OCI-LY7 (cell line): ENCODE measurements at regions not wholly inside any gene's neighbourhood (a gene's known extent, or its start where the extent isn't known, plus 50 kb on each side); places are given as distances from the start of the nearest gene placed in this dataset.

Source experiments
- BruUV-seq: library from RNA; stranded (reverse); fragments of 400-500 nt; replicated peaks from 2 replicates; lab custom pipeline; 2021; lab: Mats Ljungman, UMichigan
- CTCF ChIA-PET: fragments of 300-600 bp; sonication (Branson Sonifier 250); formaldehyde crosslinking; loops from one replicate; lab custom pipeline; 2022; ENCODE audit warnings: antibody characterized with exemption; ENCODE audit not compliant: unreplicated experiment; lab: Charles Lee
- POLR2A ChIA-PET: fragments of 300-600 bp; sonication (Branson Sonifier 250); formaldehyde crosslinking; loops from one replicate; lab custom pipeline; 2022; ENCODE audit warnings: antibody characterized with exemption; lab: Charles Lee
- DNase-seq: peaks from one replicate; pipeline ENCODE4 v3.0.0-alpha.2; 2015; ENCODE audit warnings: low spot score
- H2AFZ ChIP-seq: fragments of 200-600 bp; sonication (generic), shearing (Covaris generic); 2 replicates; pipeline ENCODE4 v1.6.1; 2014; ENCODE audit warnings: mild to moderate bottlenecking, antibody characterized with exemption, low read length, moderate library complexity
- H3K27ac ChIP-seq: fragments of 200-600 bp; sonication (generic); 2 replicates; pipeline ENCODE4 v1.5.1; 2014; ENCODE audit warnings: mixed run types, low read depth, mild to moderate bottlenecking, moderate library complexity, low read length, inconsistent platforms; ENCODE audit not compliant: poor library complexity, severe bottlenecking
- H3K36me3 ChIP-seq: fragments of 200-600 bp; sonication (generic); 2 replicates; pipeline ENCODE4 v1.6.1; 2014; ENCODE audit warnings: mild to moderate bottlenecking, antibody characterized with exemption, low read length, moderate library complexity, mixed read lengths; ENCODE audit not compliant: insufficient read depth
- H3K4me1 ChIP-seq: fragments of 200-600 bp; sonication (generic); 2 replicates; pipeline ENCODE4 v1.5.1; 2014; ENCODE audit warnings: mild to moderate bottlenecking, low read length; ENCODE audit not compliant: insufficient read depth, poor library complexity, severe bottlenecking
- H3K4me2 ChIP-seq: fragments of 200-600 bp; sonication (generic); 2 replicates; pipeline ENCODE4 v1.6.1; 2014; ENCODE audit warnings: mild to moderate bottlenecking, low read length
- H3K4me3 ChIP-seq: fragments of 200-600 bp; sonication (generic); 2 replicates; pipeline ENCODE4 v1.5.1; 2014; ENCODE audit warnings: mild to moderate bottlenecking, low read depth, low read length; ENCODE audit not compliant: poor library complexity, severe bottlenecking
- H3K79me2 ChIP-seq: fragments of 200-600 bp; sonication (generic); 2 replicates; pipeline ENCODE4 v1.6.1; 2016; ENCODE audit warnings: low read depth, mild to moderate bottlenecking, low read length, moderate library complexity, mixed read lengths; ENCODE audit not compliant: insufficient read depth
- H3K9me2 ChIP-seq: fragments of 200-600 bp; sonication (generic); 2 replicates; pipeline ENCODE4 v1.6.1; 2016; ENCODE audit warnings: mild to moderate bottlenecking, low read length, mixed read lengths; ENCODE audit not compliant: insufficient read depth
- H3K9me3 ChIP-seq: fragments of 200-600 bp; sonication (generic); 2 replicates; pipeline ENCODE4 v1.6.1; 2014; ENCODE audit warnings: mild to moderate bottlenecking, mixed run types, low read length, mixed read lengths
- H4K20me1 ChIP-seq: fragments of 200-600 bp; sonication (generic); 2 replicates; pipeline ENCODE4 v1.6.1; 2014; ENCODE audit warnings: mild to moderate bottlenecking, antibody characterized with exemption, low read length, moderate library complexity, mixed read lengths; ENCODE audit not compliant: insufficient read depth
- EZH2phosphoT487 ChIP-seq: fragments of 200-600 bp; sonication (generic); IDR thresholded peaks from 2 replicates; pipeline ENCODE4 v1.6.1; 2018; ENCODE audit warnings: low read depth, borderline replicate concordance, mild to moderate bottlenecking, mixed run types, antibody characterized with exemption, low read length, moderate library complexity, mixed read lengths
- intact Hi-C: fragments of 100-400 bp; cut with micrococcal nuclease; formaldehyde crosslinking; loops from one replicate; pipeline ENCODE4 v1.10.0; 2022; ENCODE audit not compliant: unreplicated experiment
- TF ChIP-seq, protein P1 (sequence below): fragments of 200-600 bp; sonication (generic); conservative IDR thresholded peaks from 2 replicates; pipeline ENCODE4 v1.5.1; 2014; ENCODE audit warnings: mild to moderate bottlenecking, antibody characterized with exemption, low read length, moderate library complexity, mixed read lengths

- ChIA-PET POLR2A (no interaction called here), CTCF (no interaction called here)
- DNase-seq: no peak
- Histone ChIP-seq H3K4me1 (no peaks in the 10 kb centered on the region), H3K9me2 (no peaks in the 10 kb centered on the region), H3K9me3 (no peaks in the 10 kb centered on the region), H3K79me2 (no peaks in the 10 kb centered on the region), H3K27ac (no peak overlapping the region), H3K4me3 (no peak overlapping the region), H3K36me3 (no peaks in the 10 kb centered on the region), H4K20me1 (no peaks in the 10 kb centered on the region), H2AFZ (no peak overlapping the region), H3K4me2 (no peak overlapping the region)
- TF ChIP-seq, protein P1, sequence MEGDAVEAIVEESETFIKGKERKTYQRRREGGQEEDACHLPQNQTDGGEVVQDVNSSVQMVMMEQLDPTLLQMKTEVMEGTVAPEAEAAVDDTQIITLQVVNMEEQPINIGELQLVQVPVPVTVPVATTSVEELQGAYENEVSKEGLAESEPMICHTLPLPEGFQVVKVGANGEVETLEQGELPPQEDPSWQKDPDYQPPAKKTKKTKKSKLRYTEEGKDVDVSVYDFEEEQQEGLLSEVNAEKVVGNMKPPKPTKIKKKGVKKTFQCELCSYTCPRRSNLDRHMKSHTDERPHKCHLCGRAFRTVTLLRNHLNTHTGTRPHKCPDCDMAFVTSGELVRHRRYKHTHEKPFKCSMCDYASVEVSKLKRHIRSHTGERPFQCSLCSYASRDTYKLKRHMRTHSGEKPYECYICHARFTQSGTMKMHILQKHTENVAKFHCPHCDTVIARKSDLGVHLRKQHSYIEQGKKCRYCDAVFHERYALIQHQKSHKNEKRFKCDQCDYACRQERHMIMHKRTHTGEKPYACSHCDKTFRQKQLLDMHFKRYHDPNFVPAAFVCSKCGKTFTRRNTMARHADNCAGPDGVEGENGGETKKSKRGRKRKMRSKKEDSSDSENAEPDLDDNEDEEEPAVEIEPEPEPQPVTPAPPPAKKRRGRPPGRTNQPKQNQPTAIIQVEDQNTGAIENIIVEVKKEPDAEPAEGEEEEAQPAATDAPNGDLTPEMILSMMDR: no peak
- TF ChIP-seq EZH2phosphoT487: no peak
- no TSS peak for BruUV-seq
- intact Hi-C loops: no loop called here
Measured at GRCh38 chr9:80235752-80236151, 664.0 kb downstream of the TLE4 start.

DNA sequence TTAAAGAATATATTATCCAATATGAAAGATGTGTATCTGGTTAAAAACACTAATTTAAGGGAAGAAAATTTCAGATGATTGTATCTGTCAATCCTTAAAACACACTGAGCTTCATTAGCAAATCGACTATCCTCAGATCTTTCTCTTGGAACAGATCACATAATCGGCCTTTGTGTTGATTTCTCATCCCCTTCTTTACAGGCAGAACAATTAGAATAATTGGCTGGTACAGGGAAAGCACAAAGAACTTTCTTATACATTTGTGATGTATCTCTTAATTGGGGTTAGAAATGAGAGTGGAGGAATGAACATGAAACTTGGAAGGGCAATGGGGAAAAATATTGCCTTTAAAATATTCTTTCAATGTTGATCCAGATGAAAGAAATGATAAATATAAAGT lies 662.1 kb downstream of the TLE4 start:
- no peaks in the 10 kb centered on the region for H3K79me2 ChIP-seq
- no peak for TF ChIP-seq EZH2phosphoT487
- TF ChIP-seq, protein P1: no peak
- DNase-seq: no peak
- ChIA-PET CTCF (no interaction called here), POLR2A (interaction anchor here (1.0 to 1.1 kb wide), 2 partner anchors 13 to 23 kb away, joined by 3 to 4 read pairs; no protein-coding TSS in a partner anchor)
- no peak overlapping the region for H2AFZ ChIP-seq
- no peak overlapping the region for H3K4me3 ChIP-seq
- H3K9me2 ChIP-seq: no peaks in the 10 kb centered on the region
- H3K36me3 ChIP-seq: no peaks in the 10 kb centered on the region
- no peak overlapping the region for H3K27ac ChIP-seq
- BruUV-seq: no TSS peak
- H3K9me3 ChIP-seq: no peaks in the 10 kb centered on the region
- no peak overlapping the region for H3K4me2 ChIP-seq
- no peaks in the 10 kb centered on the region for H3K4me1 ChIP-seq
- no peaks in the 10 kb centered on the region for H4K20me1 ChIP-seq
- intact Hi-C loops: no loop called here

DNA sequence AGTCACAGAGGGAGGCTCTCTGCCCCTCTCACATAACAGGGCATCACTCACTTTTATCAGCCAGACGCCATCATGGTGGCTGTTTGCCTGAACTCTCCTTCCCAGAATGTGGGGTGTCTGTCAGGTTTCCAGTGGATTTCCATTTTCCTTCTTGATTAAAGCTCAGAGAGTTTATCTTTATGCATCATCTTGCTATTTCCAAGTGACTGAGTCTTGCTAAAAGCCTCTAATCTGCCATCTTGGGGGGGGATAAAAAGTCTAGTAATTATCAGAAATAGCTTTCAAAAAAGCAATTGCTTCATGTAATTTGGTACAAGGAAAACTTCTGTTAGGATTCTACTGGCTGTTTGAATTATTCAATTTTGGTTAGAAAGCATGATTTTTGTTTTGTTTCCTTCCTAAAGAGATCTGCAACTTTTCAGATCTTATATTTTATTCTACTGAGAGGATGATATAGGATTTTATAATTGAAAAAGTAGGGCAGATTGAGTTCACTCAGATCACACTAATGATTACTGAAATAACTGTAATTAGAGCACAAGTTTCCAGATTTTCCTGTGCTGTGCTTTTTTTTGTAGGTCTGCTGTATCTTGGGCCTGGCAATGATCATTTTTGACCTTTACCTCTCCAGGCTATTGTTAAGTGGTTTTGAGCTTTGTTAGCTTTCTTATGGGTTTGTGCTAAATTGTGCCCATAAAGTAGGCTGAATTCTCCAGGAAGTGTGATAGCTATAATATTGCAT lies 661.5 kb downstream of the TLE4 start:
- ChIA-PET CTCF (no interaction called here), POLR2A (interaction anchor here (1.0 to 1.1 kb wide), 2 partner anchors 13 to 22 kb away, joined by 3 to 4 read pairs; no protein-coding TSS in a partner anchor)
- no peak for TF ChIP-seq EZH2phosphoT487
- TF ChIP-seq, protein P1: no peak
- intact Hi-C loops: no loop called here
- no peak overlapping the region for H3K4me2 ChIP-seq
- H3K79me2 ChIP-seq: no peaks in the 10 kb centered on the region
- DNase-seq: no peak
- H2AFZ ChIP-seq: no peak overlapping the region
- no peaks in the 10 kb centered on the region for H3K4me1 ChIP-seq
- BruUV-seq: no TSS peak
- no peaks in the 10 kb centered on the region for H3K36me3 ChIP-seq
- no peaks in the 10 kb centered on the region for H3K9me3 ChIP-seq
- H3K4me3 ChIP-seq: no peak overlapping the region
- H3K9me2 ChIP-seq: no peaks in the 10 kb centered on the region
- H3K27ac ChIP-seq: no peak overlapping the region
- no peaks in the 10 kb centered on the region for H4K20me1 ChIP-seq
